ENCODE measurements at regions not wholly inside any gene's neighbourhood (a gene's known extent, or its start where the extent isn't known, plus 50 kb on each side); places are given as distances from the start of the nearest gene placed in this dataset.

GRCh38 chr3:160622263-160623045 is 54.5 kb upstream of the ARL14 start:
- DNase-seq, result no peak

- no peak for DNase-seq
These were observed 53.5 kb upstream of the KPNA4 start for GRCh38 chr3:160618878-160619277.

DNA sequence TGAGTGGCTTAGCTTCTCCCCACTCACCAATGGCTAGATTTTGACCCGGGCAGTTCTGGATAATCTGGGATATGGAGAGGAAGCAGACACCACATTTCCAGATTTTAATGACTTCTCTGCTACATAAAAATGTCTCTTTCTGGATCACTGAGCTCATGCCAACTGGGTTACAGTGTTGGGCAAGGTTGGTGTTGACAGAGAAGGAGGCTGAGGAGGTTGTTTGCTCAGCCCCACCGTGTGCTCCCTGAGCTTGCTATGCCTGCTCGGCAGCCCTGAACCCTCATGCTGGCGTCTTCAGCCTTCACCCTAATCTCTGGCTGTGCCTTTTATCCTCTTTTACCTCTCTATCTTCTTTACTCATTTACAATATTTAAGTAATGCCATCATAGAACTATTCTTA is 53.0 kb upstream of the KPNA4 start:
- DNase-seq, result no peak

- DNase-seq, result no peak
These were observed 52.3 kb upstream of the KPNA4 start for GRCh38 chr3:160617636-160618035.

- DNase-seq, result peak in 4 of 58 donors; percentile 0 to 4 (median 2)
These were observed 51.3 kb upstream of the KPNA4 start for GRCh38 chr3:160616716-160617115.

DNA sequence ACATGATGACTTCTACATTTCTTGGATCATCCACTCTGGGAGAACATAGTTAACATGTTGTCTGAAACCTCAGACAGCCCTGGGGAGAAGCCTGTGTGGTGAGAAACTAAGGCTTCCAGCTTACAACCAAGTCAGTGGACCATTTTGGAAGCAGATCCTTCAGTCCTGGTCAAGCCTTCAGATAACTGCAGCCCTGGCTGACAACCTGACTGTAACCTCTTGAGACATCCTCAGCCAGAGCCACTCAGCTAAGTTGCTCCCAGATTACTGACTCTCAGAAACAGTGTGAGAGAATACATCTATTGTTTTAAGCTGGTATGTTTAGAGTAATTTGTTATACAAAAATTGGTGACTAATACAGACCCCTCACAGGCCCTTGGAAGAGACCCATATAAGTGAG is 50.9 kb upstream of the KPNA4 start:
- DNase-seq, result no peak
